ENCODE measurements at regions not wholly inside any gene's neighbourhood (a gene's known extent, or its start where the extent isn't known, plus 50 kb on each side); places are given as distances from the start of the nearest gene placed in this dataset.

GRCh38 chr7:28328822-28329660, 83.3 kb upstream of the CREB5 start:
- no peak for TF ChIP-seq POLR2AphosphoS5 (IDR thresholded peaks at IDR 0.05; ENCODE audit: low read depth, low read length)
- TF ChIP-seq CTCF (IDR thresholded peaks at IDR 0.05) = no peak
- TF ChIP-seq EP300 (IDR thresholded peaks at IDR 0.05; ENCODE audit: borderline replicate concordance in 1 of 2, low read depth in 1 of 2, low read length in 1 of 2) = no peak
- TF ChIP-seq CHD2 (IDR thresholded peaks at IDR 0.05; ENCODE audit: low read length, partially characterized antibody) = no peak
- TF ChIP-seq TAF1 (IDR thresholded peaks at IDR 0.05; ENCODE audit: borderline replicate concordance, low read depth, low read length) = no peak
- no peak for TF ChIP-seq FOXM1 (IDR thresholded peaks at IDR 0.05; ENCODE audit: low read depth)
- no peak for TF ChIP-seq EZH2phosphoT487 (IDR thresholded peaks at IDR 0.05; ENCODE audit: borderline replicate concordance, low read depth)
- TF ChIP-seq RFX5 (IDR thresholded peaks at IDR 0.05; ENCODE audit: low read length) = no peak
- TF ChIP-seq USF1 (IDR thresholded peaks at IDR 0.05; ENCODE audit: borderline replicate concordance, low read depth) = no peak
- TF ChIP-seq, protein P1, sequence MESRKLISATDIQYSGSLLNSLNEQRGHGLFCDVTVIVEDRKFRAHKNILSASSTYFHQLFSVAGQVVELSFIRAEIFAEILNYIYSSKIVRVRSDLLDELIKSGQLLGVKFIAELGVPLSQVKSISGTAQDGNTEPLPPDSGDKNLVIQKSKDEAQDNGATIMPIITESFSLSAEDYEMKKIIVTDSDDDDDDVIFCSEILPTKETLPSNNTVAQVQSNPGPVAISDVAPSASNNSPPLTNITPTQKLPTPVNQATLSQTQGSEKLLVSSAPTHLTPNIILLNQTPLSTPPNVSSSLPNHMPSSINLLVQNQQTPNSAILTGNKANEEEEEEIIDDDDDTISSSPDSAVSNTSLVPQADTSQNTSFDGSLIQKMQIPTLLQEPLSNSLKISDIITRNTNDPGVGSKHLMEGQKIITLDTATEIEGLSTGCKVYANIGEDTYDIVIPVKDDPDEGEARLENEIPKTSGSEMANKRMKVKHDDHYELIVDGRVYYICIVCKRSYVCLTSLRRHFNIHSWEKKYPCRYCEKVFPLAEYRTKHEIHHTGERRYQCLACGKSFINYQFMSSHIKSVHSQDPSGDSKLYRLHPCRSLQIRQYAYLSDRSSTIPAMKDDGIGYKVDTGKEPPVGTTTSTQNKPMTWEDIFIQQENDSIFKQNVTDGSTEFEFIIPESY (IDR thresholded peaks at IDR 0.05; ENCODE audit: borderline replicate concordance, low read depth) = no peak
- no peak for TF ChIP-seq YY1 (IDR thresholded peaks at IDR 0.05; ENCODE audit: low read depth)
- no peak for TF ChIP-seq JUND (IDR thresholded peaks at IDR 0.05)
- TF ChIP-seq, protein P2, sequence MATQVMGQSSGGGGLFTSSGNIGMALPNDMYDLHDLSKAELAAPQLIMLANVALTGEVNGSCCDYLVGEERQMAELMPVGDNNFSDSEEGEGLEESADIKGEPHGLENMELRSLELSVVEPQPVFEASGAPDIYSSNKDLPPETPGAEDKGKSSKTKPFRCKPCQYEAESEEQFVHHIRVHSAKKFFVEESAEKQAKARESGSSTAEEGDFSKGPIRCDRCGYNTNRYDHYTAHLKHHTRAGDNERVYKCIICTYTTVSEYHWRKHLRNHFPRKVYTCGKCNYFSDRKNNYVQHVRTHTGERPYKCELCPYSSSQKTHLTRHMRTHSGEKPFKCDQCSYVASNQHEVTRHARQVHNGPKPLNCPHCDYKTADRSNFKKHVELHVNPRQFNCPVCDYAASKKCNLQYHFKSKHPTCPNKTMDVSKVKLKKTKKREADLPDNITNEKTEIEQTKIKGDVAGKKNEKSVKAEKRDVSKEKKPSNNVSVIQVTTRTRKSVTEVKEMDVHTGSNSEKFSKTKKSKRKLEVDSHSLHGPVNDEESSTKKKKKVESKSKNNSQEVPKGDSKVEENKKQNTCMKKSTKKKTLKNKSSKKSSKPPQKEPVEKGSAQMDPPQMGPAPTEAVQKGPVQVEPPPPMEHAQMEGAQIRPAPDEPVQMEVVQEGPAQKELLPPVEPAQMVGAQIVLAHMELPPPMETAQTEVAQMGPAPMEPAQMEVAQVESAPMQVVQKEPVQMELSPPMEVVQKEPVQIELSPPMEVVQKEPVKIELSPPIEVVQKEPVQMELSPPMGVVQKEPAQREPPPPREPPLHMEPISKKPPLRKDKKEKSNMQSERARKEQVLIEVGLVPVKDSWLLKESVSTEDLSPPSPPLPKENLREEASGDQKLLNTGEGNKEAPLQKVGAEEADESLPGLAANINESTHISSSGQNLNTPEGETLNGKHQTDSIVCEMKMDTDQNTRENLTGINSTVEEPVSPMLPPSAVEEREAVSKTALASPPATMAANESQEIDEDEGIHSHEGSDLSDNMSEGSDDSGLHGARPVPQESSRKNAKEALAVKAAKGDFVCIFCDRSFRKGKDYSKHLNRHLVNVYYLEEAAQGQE (IDR thresholded peaks at IDR 0.05; ENCODE audit: low read depth, low read length) = no peak

All from SK-N-SH (cell line).